ENCODE measurements at regions not wholly inside any gene's neighbourhood (a gene's known extent, or its start where the extent isn't known, plus 50 kb on each side); places are given as distances from the start of the nearest gene placed in this dataset.
A peak's percentile ranks its signal among the peaks of the same experiment; 100 is the strongest.

DNA sequence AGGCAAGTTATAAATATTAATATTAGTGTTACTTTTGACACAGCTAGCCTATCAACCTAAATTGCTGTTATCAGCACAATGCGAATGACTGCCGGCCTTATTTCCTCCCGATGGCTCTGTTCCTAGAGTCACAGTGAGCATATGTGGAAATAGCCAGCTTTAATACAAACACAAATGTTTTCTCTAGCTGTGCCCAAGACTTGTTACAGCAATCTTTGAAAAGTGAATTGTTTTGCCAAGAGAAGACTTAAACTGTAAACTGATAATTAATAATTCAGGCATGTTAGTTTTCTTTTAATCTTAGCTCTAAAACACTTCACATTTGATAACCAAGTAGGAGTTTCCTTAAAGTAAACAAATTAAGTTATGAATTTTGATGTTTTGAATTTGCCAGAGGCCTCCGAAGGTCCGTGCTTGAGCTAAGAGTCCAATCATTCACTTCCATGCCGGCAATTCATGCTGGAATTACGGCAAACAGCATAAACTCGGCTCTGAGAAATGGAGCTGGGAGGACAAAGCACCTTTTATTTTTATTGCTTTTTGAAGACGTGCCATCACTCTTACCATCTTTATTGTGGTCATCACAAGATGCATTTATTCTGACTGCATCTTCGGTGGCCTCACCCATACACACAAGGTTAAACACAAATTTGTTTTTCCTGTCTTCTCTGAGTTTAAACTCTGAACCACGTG is 184.5 kb upstream of the CWC22 start:
- FAIRE-seq (no peak), DNase-seq (ENCODE audit: low spot score in 2 of 2) (no peak)

DNA sequence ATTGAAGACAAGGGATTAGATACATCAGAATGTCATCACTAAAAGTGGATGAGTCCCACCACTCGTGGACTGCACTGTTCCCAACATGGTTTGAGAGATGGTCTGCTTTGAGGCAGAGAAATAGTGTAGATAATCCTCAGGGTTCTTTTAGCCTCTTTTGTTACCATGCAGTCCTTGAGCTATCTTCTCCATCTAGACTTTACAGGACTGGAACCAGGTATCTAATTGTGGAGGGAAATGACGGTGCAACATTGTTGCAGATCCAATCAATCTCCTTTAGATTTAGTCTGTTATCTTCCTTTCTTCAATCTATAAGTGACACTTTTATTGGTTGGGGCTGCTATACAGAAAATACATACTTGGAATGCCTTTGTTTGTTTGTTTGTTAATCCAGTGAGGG is 183.8 kb upstream of the CWC22 start:
- FAIRE-seq (no peak), DNase-seq (ENCODE audit: low spot score in 2 of 2) (no peak)

DNA sequence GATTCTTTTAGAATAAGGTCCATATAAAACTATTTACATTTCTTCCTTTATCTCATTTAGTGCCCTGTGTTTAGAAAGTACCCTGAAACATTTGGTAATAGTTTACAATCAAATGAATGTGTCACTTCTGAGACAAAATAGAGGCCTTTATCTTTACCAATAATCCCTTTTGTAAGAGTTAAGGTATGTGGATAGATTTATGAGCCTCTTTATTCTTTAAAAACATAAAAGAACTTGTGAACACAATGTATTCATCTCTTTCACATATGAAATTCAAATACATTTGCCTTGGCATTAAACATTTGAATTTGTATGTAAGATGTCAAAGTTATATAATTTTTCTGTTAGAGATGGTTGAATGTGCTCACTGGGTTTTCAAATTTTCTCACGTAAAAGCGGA is 180.5 kb upstream of the CWC22 start:
- FAIRE-seq (peak; percentile 19), DNase-seq (ENCODE audit: low spot score in 2 of 2) (no peak)

DNA sequence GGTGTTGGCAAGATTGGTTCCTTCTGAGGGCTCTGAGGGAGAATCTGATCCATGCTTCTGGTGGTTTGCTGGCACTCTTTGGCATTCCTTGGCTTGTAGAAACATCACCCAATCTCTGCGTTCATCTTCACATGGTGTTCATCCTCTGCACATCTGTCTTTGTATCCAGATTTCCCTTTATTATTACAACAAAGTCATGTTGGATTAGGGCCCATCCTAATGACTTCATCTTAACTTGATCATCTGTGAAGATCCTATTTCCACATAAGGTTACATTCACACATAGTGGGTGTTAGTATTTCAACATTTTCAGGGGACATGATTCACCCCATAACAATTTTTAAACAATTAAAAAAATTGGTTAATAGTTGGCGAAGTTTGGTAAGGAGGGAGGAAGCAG is 177.4 kb upstream of the CWC22 start:
- FAIRE-seq (no peak), DNase-seq (ENCODE audit: low spot score in 2 of 2) (no peak)

DNA sequence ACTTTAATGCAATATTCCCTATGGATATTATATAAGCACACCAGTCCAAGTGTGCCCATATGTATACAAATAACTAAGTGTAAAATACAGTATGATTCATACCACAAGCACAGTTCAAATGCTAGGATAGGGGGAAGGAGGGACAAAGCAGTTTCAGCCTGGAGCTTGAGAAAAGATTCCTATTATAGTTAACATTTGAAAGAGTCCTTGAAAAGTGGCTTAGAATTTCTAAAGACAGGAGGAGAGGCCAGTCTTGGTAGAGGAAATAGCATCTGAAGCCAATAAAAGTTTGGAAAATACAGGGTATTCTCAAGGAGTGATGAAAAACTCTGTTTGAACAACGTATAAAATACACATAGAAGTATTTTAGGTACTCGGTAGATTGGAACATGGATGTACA is 173.4 kb upstream of the CWC22 start:
- DNase-seq (ENCODE audit: low spot score in 2 of 2): no peak
- no peak for FAIRE-seq

DNA sequence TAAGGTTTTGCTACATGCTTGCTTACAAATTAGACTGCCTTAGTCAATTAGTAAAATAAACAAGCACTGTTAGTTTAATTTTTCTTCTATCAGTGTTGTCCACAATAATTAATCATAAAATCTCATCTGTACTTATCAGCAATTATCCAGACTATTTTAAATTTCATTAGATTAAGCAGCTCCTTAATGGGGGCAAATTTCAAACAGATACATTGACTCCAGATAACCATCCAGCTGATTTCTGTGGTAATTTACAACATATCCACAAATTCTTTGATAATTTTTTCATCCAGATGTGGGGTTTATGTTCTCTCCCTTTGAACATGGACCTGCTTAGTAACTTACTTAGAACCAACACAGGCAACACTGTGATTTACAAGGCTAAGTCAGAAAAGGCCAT is 170.4 kb upstream of the CWC22 start:
- FAIRE-seq: no peak
- DNase-seq (ENCODE audit: low spot score in 2 of 2): no peak

DNA sequence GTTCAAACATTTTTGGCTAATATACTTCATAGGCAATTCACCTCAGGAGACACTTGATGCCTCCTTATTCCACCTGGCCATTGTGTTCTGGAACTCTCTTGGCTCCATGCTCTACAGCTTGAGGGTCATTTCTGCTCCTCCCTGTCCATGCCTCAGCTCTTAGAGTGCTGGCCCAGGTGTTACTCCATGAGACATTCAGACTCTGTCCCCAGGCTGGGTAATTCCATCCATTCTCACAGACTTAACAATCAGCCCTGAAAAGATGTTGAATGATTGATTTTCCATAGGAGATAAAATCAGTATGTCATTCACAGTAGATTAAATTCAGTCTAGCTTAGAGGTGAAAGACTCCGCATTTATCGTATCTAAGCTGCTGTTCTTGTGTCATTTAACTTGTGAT is 168.6 kb upstream of the CWC22 start:
- DNase-seq (ENCODE audit: low spot score in 2 of 2) (no peak), FAIRE-seq (no peak)

DNA sequence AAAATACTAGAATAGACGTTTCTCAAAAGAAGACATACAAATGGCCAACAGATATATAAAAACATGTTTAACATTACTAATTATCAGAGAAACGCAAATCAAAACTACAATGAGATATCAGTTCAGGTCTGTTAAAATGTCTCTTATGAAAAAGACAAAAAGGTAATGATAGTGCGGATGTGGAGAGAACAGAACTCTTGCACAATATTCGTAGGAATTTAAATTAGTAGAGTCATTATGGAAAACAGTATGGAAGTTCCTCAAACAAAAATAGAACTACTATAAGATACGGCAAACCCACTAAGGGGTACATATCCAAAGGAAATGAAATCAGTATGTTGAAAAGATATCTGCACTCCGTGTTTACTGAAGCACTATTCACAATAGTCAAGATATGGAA is 167.5 kb upstream of the CWC22 start:
- DNase-seq (ENCODE audit: low spot score in 2 of 2) (no peak), FAIRE-seq (no peak)

DNA sequence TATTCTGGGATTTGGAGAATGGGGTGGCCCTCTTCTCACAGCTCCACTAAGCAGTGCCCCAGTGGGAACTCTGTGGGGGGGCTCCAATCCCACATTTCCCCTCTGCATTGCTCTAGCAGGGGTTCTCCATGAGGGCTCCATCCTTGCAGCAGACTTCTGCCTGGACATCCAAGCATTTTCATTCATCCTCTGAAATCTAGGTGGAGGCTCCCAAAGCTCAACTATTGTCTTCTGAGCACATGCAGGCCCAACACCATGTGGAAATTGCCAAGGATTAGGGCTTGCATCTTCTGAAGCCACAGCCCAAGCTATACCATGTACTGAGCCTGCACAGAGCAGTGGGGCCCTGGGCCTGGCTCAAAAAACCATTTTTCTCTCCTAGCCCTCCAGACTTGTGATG is 162.4 kb upstream of the CWC22 start:
- FAIRE-seq: no peak

DNA sequence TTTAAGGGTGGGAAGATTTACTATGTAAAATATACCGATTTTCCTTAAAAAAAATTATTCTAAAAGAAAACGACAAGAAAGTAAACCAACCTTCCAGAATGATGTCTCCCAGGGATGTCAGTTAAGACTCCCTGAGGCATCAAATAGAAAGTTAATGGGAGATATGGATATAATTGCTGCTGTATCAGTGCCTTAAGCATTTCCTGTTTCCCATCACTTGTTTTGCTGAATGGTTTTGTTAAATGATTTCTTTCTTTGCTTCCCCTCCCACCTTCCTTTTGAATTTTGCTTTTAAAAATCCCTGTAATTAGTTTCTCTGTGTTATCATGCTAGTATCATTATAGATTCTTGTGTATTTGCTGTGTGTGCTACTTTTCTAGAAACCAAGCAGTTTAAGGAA is 154.3 kb upstream of the CWC22 start:
- DNase-seq (ENCODE audit: low spot score in 2 of 2): no peak
- no peak for FAIRE-seq

More for the DNA sequence above, 162.4 kb upstream of the CWC22 start:
- no peak for DNase-seq (ENCODE audit: low spot score in 2 of 2)

DNA sequence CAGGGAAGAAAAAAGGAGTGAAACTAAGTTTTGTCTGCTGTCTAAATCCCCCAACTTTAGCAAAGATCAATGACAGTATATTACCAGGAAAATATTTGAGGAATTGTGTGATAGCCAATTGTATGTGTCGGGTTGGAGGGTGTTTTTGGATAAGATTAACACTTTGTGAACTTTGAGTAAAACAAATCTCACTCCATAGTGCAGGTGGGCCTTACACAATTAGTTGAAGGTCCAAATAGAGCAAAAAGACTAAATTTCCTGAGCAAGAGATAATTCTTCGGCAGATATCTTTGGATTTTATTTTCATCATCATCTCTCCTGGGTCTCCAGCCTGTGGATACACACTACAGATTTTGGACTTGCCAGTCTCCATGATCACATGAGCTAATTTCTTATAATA is 152.8 kb upstream of the CWC22 start:
- DNase-seq (ENCODE audit: low spot score in 2 of 2) (no peak), FAIRE-seq (no peak)

DNA sequence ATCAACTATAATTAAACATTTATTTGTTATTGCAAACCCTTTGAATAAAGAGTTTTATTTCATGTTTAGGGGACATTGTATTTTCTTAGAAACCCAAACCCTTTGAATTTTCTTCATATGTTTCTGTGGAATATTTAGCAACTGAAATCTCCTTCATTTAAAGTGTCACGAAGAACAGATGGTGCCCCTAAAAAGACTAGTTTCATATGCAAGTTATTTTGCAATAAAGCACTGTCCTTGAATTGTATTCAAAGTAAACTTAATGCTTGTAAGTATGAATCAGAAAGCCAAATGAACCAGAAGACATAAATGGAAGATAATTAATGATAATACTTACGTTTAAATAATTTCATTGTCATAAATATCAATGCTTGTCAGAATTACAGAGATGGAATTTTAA is 151.9 kb upstream of the CWC22 start:
- DNase-seq (ENCODE audit: low spot score in 2 of 2): no peak
- FAIRE-seq: no peak

DNA sequence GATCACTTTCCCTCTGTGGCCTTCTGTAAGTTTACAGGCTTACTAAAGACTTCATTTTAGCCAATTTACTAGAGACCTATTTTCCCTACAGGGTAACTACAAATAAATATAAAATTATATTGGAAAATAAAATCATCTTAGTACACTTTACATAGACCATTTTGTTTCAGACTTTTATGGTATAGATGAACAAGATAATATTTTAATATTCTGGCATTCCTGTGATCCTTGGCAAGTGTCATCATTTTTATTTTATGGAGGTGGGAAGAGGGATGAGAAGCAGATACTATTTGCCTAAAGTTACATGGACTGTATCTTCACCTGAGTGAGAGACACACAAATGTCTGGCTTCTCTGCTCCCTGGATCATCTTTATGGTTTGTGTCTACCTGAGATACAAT is 149.6 kb upstream of the CWC22 start:
- FAIRE-seq (no peak), DNase-seq (ENCODE audit: low spot score in 2 of 2) (no peak)

DNA sequence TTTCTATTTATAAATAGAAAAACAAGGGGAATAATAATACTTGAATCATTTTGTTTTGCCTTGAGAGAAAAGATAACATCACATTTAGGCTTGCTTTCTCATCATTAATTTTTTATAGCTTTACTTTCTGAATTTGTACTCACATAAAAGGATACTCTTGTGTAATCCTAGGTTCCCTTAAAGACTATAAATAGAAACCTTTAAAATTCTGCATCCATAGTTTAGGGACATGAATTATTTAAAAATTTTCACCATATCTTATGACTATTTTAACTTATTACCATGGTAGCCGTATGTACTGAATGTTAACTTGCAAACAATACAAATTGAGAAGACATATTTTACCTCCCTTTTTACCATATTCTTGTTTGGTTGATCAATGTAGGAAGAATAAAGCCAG is 143.5 kb upstream of the CWC22 start:
- FAIRE-seq: no peak

DNA sequence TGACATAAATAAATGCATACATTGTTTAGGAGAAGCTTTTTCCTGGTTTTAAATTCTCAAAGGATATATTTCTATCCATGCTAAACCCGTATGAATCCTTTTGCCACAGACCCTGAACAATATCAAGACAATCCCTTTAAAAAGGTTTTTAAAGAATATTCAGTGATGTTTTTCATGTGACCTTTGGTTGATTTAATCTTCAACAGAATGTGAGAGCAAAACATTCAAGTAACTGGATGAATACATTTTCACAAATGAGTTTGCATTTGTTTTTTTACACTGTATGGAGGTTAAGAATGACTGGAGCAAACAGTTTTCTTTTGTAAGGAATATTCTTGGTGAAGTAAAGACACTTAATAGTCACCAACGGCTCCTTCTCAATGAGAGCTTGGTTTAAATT is 139.4 kb upstream of the CWC22 start:
- FAIRE-seq (no peak), DNase-seq (ENCODE audit: low spot score in 2 of 2) (no peak)

More for the DNA sequence above, 143.5 kb upstream of the CWC22 start:
- no peak for DNase-seq (ENCODE audit: low spot score in 2 of 2)

DNA sequence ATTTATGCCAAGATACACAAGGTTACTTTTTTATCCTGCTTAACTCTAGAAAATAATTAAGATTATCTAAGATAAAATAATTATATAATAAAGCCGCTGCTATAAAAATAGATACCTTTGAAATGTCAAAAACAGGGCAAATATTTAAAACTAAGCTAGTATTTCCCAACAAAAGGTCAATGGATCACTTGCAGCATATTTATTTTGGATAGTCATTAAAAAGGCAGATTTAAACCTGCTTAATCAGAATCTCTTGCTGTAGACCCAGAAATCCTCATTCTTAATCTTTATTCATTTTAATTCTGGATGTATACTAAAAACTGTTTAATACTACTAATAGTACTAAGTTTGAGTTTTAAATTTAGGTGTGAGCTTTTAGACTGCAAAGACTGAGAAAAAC is 139.0 kb upstream of the CWC22 start:
- no peak for FAIRE-seq
- DNase-seq (ENCODE audit: low spot score in 2 of 2): no peak

DNA sequence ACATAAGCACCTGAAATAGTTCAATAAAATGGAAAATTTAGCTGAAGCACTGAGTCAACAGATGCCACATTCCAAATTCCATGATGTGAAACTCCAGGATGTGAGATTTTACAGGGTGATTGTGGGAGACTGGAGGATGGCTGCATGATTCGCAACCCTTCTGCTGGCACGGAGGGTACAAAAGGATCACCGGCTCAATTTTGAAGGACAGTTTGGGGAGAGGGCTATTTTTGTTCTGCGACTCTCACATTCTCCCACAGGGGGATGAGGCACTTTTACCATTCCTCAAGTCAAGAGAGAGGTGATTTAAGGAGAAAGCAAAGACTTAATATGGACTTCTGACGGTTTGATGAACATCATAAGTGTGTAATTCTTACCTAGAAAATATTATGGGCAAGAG is 138.1 kb upstream of the CWC22 start:
- no peak for DNase-seq (ENCODE audit: low spot score in 2 of 2)
- FAIRE-seq: no peak

DNA sequence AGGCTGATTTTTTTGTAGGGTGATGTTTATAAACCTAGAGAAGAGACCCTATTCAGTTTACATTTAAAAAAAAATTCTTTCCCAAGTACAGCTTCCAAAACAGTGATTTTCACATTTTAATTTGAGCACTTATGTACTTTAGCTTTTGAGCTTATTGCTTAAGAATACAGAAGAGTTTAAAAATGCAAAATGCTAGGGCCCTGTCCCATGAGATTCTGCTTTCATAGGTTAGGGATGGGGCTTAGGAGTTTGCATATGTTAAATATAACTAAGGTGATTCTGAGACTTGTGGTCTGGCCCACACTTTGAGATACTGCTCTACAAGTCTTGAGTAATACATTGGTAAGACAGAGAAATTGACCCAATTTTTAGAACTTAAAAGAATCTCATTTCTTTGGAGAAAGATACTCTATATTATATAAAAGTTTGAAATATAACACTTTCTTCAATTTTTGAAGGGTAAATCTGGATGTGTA is 137.3 kb upstream of the CWC22 start:
- FAIRE-seq (peak; percentile 6), DNase-seq (ENCODE audit: low spot score in 2 of 2) (no peak)

DNA sequence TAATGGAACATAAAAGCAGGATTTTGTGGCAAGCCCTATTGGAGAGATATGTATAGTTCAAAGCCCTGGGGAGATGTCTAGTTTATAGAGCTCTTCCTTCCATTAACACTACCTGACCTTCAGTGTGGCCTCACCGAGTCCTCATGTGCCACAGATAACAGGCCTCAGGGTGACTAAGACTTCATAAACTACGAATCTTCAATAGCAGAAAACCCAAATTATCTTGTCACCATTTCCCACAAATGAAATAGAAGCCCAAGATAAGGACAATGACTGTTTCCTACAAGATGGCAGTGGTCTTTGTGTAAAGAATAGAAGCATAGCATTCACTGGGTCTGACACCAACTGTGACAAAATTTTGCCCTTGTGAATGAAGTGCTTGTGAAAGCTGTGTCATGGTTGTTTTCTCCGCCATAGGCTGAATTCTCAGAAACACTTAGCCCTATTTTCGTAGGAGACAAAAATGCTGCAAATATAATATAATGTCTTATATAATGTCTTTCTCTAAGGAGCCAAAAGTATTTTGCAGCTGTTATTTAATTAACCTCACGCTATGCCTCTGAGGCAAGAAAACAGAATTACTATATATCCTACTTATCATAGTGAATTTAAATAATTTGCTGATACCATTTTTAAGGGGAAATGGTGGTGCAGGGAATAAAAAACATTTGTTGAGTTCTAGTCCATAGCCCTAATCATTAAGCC is 136.7 kb upstream of the CWC22 start:
- FAIRE-seq: no peak
- DNase-seq (ENCODE audit: low spot score in 2 of 2): no peak

DNA sequence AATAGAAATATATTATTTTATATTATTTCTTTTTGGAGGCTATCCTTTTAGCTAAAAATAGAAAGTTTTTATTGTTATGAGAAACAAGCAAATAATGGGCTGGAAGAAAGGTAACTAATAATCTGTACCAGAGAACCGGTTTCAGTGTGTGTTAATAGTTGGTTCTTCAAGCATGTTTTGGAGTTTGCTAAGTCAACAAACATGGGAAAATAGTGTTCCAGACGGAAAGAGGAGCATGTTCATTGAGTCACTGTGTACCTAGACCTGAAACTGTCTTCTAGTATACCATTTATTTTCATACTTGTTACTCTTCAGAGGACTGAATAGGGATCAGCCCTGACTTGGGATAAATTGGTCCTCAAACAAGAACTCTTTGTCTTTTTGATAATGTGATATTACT is 134.5 kb upstream of the CWC22 start:
- FAIRE-seq: no peak
- DNase-seq (ENCODE audit: low spot score in 2 of 2): no peak

DNA sequence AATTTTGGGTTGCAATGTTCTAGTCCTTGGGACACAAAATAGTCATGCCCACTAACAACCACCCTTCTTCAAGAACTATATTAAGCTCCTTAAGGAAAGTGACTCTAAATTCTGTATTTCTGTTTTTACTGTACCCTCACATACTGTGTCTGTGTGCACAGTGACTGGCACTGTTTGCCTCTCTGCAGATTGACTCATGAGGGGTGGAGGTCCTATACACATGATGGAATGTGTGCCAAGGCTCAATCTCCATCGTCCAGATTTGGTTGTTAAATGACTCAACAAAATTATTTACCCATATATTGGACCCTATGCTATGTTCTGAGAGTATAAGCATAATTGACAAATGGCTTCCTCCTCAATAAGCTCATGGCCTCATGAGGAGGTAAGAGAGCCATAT is 126.6 kb upstream of the CWC22 start:
- DNase-seq (ENCODE audit: low spot score in 2 of 2): no peak
- FAIRE-seq: no peak

DNA sequence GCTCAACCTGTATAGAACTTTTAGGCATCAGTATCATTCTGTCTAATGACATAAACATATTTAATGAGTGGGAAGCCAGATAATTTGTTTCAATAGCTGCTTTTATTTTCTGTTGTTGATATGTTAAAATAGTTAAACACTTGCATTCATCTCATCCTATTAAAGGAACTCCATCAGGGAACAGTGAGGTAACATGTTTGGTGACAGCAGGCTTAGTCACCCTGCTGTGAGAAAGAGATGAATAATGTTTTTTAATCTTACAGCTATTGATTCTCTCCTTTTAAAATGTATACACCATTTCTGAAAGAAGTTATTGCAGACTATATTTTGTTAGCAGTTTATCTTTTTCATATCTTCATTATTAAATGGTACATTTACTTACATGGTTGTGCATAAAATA is 123.3 kb upstream of the CWC22 start:
- no peak for FAIRE-seq
- DNase-seq (ENCODE audit: low spot score in 2 of 2): no peak
